GM13977 (cell line): ENCODE measurements at regions not wholly inside any gene's neighbourhood (a gene's known extent, or its start where the extent isn't known, plus 50 kb on each side); places are given as distances from the start of the nearest gene placed in this dataset.

Experiments
- DNase-seq: peaks from one replicate; pipeline ENCODE4 v3.0.0; 2012; ENCODE audit warnings: low spot score
- in situ Hi-C: fragments of 300-500 bp; cut with MboI; formaldehyde crosslinking; loops from one replicate; pipeline ENCODE4 v1.12.0; 2022; ENCODE audit warnings: low sequenced_read_pairs, low pct_unique_long_range_greater_than_20kb, mixed read lengths, inconsistent platforms; ENCODE audit not compliant: unreplicated experiment
- TF ChIP-seq, protein P1 (sequence below): IDR thresholded peaks from 2 replicates; pipeline ENCODE4 v1.5.1; 2012; ENCODE audit warnings: mild to moderate bottlenecking, control low read depth; ENCODE audit not compliant: insufficient read depth; ENCODE audit errors: extremely low read depth, missing control alignments

DNA sequence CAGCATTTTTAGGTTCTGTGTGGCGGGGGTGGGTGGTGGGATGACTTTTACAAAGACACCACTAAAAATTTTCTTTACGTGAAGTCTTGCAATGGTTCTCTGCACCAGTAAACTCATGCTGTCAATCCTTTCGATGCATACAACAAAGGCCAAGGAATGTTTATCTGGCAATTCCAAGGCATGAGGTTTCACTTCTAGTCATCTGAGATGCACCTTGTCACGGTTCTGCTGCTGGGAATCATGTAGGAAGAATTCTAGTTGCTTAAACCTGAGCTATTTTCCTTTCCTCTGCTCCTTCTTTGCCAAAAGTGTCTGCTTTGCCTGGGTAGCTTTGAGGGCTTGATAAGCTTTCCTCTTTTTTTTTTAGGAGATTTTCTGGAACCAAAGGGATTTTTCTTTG lies 1204.5 kb upstream of the SEMA6A start:
- no peak for DNase-seq
- in situ Hi-C loops, result no loop called here
- TF ChIP-seq, protein P1, sequence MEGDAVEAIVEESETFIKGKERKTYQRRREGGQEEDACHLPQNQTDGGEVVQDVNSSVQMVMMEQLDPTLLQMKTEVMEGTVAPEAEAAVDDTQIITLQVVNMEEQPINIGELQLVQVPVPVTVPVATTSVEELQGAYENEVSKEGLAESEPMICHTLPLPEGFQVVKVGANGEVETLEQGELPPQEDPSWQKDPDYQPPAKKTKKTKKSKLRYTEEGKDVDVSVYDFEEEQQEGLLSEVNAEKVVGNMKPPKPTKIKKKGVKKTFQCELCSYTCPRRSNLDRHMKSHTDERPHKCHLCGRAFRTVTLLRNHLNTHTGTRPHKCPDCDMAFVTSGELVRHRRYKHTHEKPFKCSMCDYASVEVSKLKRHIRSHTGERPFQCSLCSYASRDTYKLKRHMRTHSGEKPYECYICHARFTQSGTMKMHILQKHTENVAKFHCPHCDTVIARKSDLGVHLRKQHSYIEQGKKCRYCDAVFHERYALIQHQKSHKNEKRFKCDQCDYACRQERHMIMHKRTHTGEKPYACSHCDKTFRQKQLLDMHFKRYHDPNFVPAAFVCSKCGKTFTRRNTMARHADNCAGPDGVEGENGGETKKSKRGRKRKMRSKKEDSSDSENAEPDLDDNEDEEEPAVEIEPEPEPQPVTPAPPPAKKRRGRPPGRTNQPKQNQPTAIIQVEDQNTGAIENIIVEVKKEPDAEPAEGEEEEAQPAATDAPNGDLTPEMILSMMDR, result no peak

DNA sequence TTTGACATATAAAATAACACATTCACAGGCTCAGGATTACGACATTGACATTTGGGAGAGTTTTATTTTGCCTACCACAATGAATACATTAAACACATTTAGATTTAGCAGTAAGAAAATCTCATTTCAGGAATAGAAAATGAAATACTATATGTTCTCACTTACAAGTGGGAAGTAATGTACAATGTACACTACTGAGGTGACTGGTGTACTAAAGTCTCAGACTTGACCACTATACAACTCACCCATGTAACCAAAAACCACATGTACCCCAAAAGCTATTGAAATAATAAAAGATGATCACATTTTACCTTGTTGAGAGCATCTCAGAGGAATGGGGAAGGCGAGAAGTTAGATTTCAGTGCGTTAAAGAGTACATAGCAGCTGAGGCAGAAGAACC lies 1202.4 kb upstream of the SEMA6A start:
- TF ChIP-seq, protein P1, result no peak
- in situ Hi-C loops, result no loop called here
- peak; percentile 10 for DNase-seq

DNA sequence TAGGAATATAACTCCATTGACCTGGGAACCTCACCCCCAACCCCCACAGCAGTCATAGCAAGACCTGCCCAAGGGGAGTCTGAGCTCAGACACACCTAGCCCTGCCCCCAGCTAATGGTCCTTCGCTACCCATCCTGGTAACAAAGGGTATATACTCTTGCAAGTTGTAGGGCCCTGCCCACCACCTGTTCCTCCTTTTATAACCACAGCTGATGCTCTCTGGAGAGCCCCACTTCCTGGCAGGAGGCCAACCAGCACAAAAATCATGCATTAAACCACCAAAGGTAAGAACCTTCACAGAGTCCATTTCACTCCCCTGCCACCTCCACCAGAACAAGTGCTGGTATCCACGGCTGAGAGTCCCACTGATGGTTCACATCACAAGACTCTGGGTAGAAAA lies 1195.3 kb upstream of the SEMA6A start:
- in situ Hi-C loops, result no loop called here
- DNase-seq, result no peak
- TF ChIP-seq, protein P1, result no peak

DNA sequence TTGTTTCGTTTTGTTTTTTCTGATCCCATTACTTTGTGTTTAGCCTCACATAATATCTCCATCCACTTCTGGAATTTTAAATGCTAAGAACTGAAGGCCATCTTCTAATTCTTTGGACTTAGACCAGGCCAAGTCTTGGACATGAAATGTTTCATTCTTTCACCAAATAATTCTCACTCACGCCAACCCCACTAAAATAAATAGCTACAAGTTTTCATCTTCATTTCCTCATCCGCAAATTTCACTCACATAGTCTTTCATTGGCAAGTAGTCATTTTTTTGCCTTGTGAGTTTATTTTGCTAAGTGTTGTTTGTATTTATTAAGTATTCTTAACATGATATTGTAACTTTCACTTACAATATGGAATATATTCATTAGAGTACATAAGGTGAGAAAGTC lies 1188.6 kb upstream of the SEMA6A start:
- no peak for DNase-seq
- in situ Hi-C loops, result no loop called here
- TF ChIP-seq, protein P1, result no peak

DNA sequence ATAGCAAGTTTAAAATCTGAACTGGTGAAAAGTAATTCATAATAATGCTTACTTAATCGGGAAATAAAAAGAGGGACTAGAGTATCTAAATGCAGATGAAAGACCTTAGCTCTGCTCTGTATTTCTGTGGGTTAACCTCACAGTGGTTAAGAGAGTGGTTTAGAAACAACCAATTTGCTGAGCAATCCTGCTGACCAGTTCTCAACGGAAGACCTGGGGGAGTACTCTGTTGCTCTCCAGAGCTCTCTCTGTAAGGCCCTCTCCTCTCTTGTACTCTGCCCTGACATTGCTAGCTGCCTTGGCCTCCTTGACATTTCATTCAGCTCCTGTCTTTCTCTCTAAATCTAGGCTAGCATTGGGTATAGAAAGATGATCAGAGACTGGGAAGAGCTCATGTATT lies 1186.6 kb upstream of the SEMA6A start:
- DNase-seq, result no peak
- TF ChIP-seq, protein P1, result no peak
- in situ Hi-C loops, result no loop called here

DNA sequence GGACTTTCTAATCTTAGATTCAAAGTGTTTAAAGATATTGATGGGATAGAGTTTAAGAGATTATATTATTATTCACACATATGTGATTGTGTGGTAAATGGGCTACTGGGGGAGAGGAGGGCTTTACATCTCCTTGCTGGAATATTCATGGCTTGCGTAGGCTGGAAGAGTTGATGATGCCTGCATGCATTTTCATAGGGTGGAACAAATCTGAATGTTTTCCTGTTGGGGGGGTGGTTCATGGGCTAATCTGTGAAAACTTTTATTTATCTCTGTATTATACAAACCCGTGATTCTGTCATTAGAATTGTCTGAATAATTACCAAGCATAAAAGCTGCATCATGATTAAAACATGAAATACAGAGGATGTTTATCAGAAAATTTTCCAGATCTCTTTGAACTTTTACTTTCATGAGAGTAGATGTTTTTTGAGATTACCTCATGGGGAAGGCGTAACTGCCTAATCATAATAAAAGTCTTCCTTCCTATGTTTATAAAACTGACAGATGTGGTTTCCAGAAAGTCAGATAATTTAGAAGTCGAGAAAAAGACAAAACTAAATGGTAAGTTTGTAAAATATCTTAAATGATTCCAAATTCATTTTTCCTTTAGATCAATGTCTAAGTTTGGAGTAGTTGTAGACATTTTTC lies 1185.4 kb upstream of the SEMA6A start:
- TF ChIP-seq, protein P1, result no peak
- in situ Hi-C loops, result no loop called here
- no peak for DNase-seq

DNA sequence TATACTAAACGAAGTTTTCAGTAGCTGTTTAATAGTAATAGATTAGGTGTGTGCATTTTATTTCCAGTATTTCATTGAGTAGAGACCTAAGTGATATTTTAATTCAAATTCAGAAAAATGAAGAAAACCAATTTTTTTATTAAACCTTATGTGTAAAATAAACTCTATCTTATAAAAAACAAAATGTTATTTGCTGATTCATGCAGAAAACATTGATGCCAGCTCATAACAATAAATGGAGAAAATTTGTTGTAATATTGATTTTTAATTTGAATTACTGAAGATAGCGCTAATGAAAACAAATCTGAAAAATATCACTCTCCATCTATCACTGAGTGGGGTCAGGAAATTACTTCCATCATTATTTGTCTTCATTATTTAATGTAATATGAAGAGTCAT lies 1177.8 kb upstream of the SEMA6A start:
- in situ Hi-C loops, result no loop called here
- TF ChIP-seq, protein P1, result no peak
- DNase-seq, result no peak
